Parathyroid adenoma (tissue), 2 donors: ENCODE measurements at regions not wholly inside any gene's neighbourhood (a gene's known extent, or its start where the extent isn't known, plus 50 kb on each side); places are given as distances from the start of the nearest gene placed in this dataset.

Source experiments
- H2AFZ ChIP-seq: fragments of 300-600 bp; sonication (generic); one replicate; pipeline ENCODE4 v1.7.0; 2017; ENCODE audit warnings: antibody characterized with exemption, mild to moderate bottlenecking
- H3K27ac ChIP-seq: fragments of 300-600 bp; sonication (generic); one replicate; pipeline ENCODE4 v1.7.0; 2017
- H3K27me3 ChIP-seq: fragments of 300-600 bp; sonication (generic); one replicate; pipeline ENCODE4 v1.7.0; 2017; ENCODE audit warnings: low read length; ENCODE audit not compliant: control insufficient read depth, insufficient read depth
- H3K36me3 ChIP-seq: fragments of 300-600 bp; sonication (generic); one replicate; pipeline ENCODE4 v1.7.0; 2017; ENCODE audit warnings: low read length; ENCODE audit not compliant: control insufficient read depth, insufficient read depth
- H3K4me1 ChIP-seq: fragments of 300-600 bp; sonication (generic); one replicate; pipeline ENCODE4 v1.7.0; 2017; ENCODE audit warnings: control low read depth
- H3K4me2 ChIP-seq: fragments of 300-600 bp; sonication (generic); one replicate; pipeline ENCODE4 v1.7.0; 2017; ENCODE audit warnings: low read length
- H3K4me3 ChIP-seq: fragments of 300-600 bp; sonication (generic); one replicate; pipeline ENCODE4 v1.7.0; 2017; ENCODE audit warnings: low read depth, low read length
- H3K79me2 ChIP-seq: fragments of 300-600 bp; sonication (generic); one replicate; pipeline ENCODE4 v1.7.0; 2017; ENCODE audit warnings: control low read depth
- H3K9ac ChIP-seq: fragments of 300-600 bp; sonication (generic); one replicate; pipeline ENCODE4 v1.7.0; 2017; ENCODE audit warnings: mild to moderate bottlenecking
- H3K9me3 ChIP-seq: fragments of 300-600 bp; sonication (generic); one replicate; pipeline ENCODE4 v1.7.0; 2017; ENCODE audit warnings: low read length; ENCODE audit not compliant: control insufficient read depth
- TF ChIP-seq, protein P1 (sequence below): fragments of 300-600 bp; sonication (generic); IDR thresholded peaks from one replicate; pipeline ENCODE4 v1.7.0; 2017; ENCODE audit warnings: antibody characterized with exemption, mild to moderate bottlenecking
- donor health status: primary hyperparathyroidism.

DNA sequence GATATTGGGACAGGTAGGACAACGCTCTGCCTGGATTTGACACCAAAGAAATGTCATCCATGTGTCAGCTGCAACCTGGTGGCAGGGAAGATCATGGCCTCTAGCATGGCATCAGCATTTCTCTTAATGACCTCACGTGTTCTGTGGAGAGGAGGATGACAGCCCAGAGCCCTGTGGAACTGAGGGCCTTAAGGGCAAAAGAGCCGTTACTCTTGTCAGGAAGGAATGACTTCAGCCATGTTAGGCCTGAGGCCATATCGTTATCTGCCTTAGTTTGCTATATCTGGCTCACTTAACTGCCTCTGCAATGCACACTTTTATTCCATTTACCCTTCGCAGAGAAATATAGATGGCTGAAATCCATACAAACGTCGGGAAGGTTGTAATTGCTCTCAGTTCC is 83.2 kb upstream of the PBX1 start:
- no peaks in the 10 kb centered on the region for H3K4me1 ChIP-seq
- no peaks in the 10 kb centered on the region for H3K27me3 ChIP-seq
- TF ChIP-seq, protein P1, sequence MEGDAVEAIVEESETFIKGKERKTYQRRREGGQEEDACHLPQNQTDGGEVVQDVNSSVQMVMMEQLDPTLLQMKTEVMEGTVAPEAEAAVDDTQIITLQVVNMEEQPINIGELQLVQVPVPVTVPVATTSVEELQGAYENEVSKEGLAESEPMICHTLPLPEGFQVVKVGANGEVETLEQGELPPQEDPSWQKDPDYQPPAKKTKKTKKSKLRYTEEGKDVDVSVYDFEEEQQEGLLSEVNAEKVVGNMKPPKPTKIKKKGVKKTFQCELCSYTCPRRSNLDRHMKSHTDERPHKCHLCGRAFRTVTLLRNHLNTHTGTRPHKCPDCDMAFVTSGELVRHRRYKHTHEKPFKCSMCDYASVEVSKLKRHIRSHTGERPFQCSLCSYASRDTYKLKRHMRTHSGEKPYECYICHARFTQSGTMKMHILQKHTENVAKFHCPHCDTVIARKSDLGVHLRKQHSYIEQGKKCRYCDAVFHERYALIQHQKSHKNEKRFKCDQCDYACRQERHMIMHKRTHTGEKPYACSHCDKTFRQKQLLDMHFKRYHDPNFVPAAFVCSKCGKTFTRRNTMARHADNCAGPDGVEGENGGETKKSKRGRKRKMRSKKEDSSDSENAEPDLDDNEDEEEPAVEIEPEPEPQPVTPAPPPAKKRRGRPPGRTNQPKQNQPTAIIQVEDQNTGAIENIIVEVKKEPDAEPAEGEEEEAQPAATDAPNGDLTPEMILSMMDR, result no peak
- no peak overlapping the region for H3K27ac ChIP-seq
- H3K9me3 ChIP-seq, result no peaks in the 10 kb centered on the region
- no peak overlapping the region for H3K4me3 ChIP-seq
- H3K79me2 ChIP-seq, result no peaks in the 10 kb centered on the region
- no peak overlapping the region for H3K4me2 ChIP-seq
- H3K36me3 ChIP-seq, result no peaks in the 10 kb centered on the region
- no peak overlapping the region for H3K9ac ChIP-seq
- no peak overlapping the region for H2AFZ ChIP-seq

DNA sequence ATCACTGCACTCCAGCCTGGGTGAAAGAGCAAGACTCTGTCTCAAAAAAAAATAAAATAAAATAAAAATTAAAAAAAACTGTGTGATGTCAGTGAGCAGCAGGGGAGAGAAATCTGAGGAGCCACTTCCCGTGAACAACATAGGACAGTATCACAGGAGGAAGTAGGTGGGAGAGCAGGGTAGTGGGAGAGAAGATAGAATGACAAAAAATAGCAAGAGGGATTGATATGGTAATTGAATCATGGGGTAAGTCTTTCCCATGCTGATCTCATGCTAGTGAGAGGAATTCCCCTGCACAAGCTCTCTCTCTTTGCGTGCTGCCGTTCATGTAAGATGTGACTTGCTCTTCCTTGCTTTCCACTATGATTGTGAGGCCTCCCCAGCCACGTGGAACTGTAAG is 81.6 kb upstream of the PBX1 start:
- Histone ChIP-seq H3K4me3 (no peak overlapping the region), H3K4me1 (no peaks in the 10 kb centered on the region), H3K27me3 (no peaks in the 10 kb centered on the region), H3K4me2 (no peak overlapping the region), H3K9ac (no peak overlapping the region), H3K79me2 (no peaks in the 10 kb centered on the region), H3K27ac (no peak overlapping the region), H3K9me3 (no peaks in the 10 kb centered on the region), H2AFZ (no peak overlapping the region), H3K36me3 (no peaks in the 10 kb centered on the region)
- TF ChIP-seq, protein P1, result no peak

DNA sequence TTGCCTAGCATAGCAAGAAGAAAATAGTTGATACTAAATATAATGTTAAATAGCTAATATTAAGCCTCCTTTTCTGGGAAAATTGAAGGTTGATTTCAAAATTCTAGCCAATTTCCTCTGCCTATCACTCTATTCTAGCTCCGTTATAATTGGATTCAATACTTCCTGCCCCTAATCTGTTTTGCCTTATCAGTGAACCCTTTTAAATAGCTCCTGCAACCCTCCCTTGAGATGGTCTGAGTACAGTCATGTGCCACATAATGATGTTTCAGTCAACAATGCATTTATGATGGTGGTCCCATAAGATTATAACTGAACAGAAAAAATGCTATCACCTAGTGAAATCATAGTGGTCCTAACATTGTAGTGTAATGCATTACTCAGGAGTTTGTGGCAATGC is 79.7 kb upstream of the PBX1 start:
- Histone ChIP-seq H3K4me2 (no peak overlapping the region), H3K4me3 (no peak overlapping the region), H3K27me3 (no peaks in the 10 kb centered on the region), H3K27ac (no peak overlapping the region), H3K36me3 (no peaks in the 10 kb centered on the region), H3K4me1 (no peaks in the 10 kb centered on the region), H3K9ac (no peak overlapping the region), H2AFZ (no peak overlapping the region), H3K9me3 (no peaks in the 10 kb centered on the region), H3K79me2 (no peaks in the 10 kb centered on the region)
- TF ChIP-seq, protein P1, result no peak

DNA sequence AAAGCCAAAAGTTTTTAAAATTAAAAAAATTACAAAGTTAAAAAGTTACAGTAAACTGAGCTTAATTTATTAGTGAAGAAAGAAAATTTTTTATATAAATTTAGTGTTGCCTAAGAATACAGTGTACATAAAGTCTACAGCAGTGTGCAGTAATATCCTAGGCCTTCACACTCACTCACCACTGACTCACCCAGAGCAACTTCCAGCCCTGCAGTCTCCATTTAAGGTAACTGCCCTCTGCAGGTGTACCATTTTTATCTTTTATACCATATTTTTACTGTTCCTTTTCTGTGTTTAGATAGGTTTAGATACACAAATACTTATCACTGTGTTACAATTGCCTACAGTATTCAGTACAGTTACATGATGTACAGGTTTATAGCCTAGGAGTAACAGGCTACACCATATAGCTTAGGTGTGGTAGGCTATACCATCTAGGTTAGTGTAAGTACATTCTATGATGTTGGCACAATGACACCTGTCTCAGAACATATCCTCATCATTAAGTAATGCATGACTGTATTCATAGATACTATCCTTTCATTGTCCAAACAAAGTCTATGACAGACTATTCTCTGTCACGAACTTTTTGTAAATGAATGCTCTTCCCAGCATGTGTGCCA is 78.6 kb upstream of the PBX1 start:
- H3K4me1 ChIP-seq, result no peaks in the 10 kb centered on the region

DNA sequence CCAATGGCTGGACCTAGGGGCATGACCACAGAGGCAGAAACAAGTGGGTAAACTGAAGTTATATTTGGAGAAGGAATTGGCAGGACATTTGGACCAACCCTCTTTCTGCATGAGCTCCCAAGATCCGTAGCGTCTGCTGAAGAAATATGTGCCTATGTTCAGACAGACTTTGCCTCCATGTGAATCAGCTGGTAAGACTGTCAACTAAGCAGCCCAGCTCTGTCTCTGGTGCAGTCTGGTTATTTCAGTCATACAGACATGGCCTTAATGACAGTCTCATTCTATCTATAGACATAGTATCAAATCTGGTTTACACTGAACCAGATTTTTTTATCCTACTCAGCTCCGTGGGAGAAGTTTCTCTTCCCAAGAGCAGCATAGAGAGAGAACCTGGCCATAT is 63.1 kb upstream of the PBX1 start:
- peak overlapping the region; percentile 42 for H2AFZ ChIP-seq
- TF ChIP-seq, protein P1, result no peak

More for the DNA sequence above, 78.6 kb upstream of the PBX1 start:
- no peaks in the 10 kb centered on the region for H3K79me2 ChIP-seq
- no peaks in the 10 kb centered on the region for H3K9me3 ChIP-seq
- H2AFZ ChIP-seq, result no peak overlapping the region
- H3K4me3 ChIP-seq, result no peak overlapping the region
- no peak overlapping the region for H3K27ac ChIP-seq
- H3K9ac ChIP-seq, result no peak overlapping the region
- H3K4me2 ChIP-seq, result no peak overlapping the region
- no peaks in the 10 kb centered on the region for H3K36me3 ChIP-seq
- H3K27me3 ChIP-seq, result no peaks in the 10 kb centered on the region
- TF ChIP-seq, protein P1, result no peak

More for the DNA sequence above, 63.1 kb upstream of the PBX1 start:
- Histone ChIP-seq H3K27me3 (no peaks in the 10 kb centered on the region), H3K4me2 (no peak overlapping the region), H3K79me2 (no peaks in the 10 kb centered on the region), H3K36me3 (no peaks in the 10 kb centered on the region), H3K4me1 (no peaks in the 10 kb centered on the region), H3K9ac (no peak overlapping the region), H3K27ac (no peak overlapping the region), H3K4me3 (no peak overlapping the region), H3K9me3 (no peaks in the 10 kb centered on the region)
